Thymus (tissue), 11 donors: ENCODE measurements at regions not wholly inside any gene's neighbourhood (a gene's known extent, or its start where the extent isn't known, plus 50 kb on each side); places are given as distances from the start of the nearest gene placed in this dataset.

Experiments
- DNase-seq, 9 donors: peaks; one replicate each; pipeline ENCODE4 v3.0.0-alpha.2; 2013; ENCODE audit warnings: low spot score in 9 of 9, low read depth in 6 of 9, missing footprints in 1 of 9
- H3K27ac ChIP-seq, 2 donors: one replicate each; pipeline ENCODE4 v1.5.1; 2013; ENCODE audit warnings: control low read depth in 1 of 2, low read depth in 1 of 2, low read length in 1 of 2, mild to moderate bottlenecking in 1 of 2, moderate library complexity in 1 of 2
- H3K27me3 ChIP-seq, 2 donors: one replicate each; pipeline ENCODE4 v1.5.1; 2013; ENCODE audit warnings: low read length in 1 of 2; ENCODE audit not compliant: control insufficient read depth in 2 of 2, insufficient read depth in 1 of 2
- H3K36me3 ChIP-seq, 2 donors: one replicate each; pipeline ENCODE4 v1.5.1; 2013; ENCODE audit warnings: low read length in 1 of 2, mild to moderate bottlenecking in 1 of 2, moderate library complexity in 1 of 2; ENCODE audit not compliant: control insufficient read depth in 2 of 2, insufficient read depth in 2 of 2
- H3K4me1 ChIP-seq, 2 donors: one replicate each; pipeline ENCODE4 v1.5.1; 2013; ENCODE audit warnings: low read length in 2 of 2; ENCODE audit not compliant: control insufficient read depth in 2 of 2, insufficient read depth in 2 of 2
- H3K4me3 ChIP-seq, 2 donors: one replicate each; pipeline ENCODE4 v1.5.1; 2013; ENCODE audit warnings: low read length in 2 of 2, control low read depth in 1 of 2, mild to moderate bottlenecking in 1 of 2
- H3K9me3 ChIP-seq, 2 donors: one replicate each; pipeline ENCODE4 v1.5.1; 2013; ENCODE audit warnings: low read length in 1 of 2, mild to moderate bottlenecking in 1 of 2; ENCODE audit not compliant: control insufficient read depth in 2 of 2, insufficient read depth in 1 of 2
- WGBS: extraction: QIAGEN DNeasy Blood & Tissue Kit; methylation state at CpG from one replicate; pipeline ENCODE4 v1.1.7; 2013; 5-methylcytosine and 5-hydroxymethylcytosine counted together
- donor health status: healthy.

- H3K4me1 ChIP-seq, result peaks cover 13 to 18% of the 10 kb centered on the region in 2 donors
- H3K27ac ChIP-seq, result no peak overlapping the region
- H3K36me3 ChIP-seq, result no peaks in the 10 kb centered on the region
- H3K27me3 ChIP-seq, result no peaks in the 10 kb centered on the region
- WGBS, result 75% methylated on average over 5 of the region's 5 CpGs
- H3K9me3 ChIP-seq, result peaks cover 0 to 3% of the 10 kb centered on the region in 2 donors
- no peak for DNase-seq
- no peak overlapping the region for H3K4me3 ChIP-seq
These were observed 165.4 kb upstream of the SLC1A4 start for GRCh38 chr2:64823794-64824193.

GRCh38 chr2:64825831-64826491 is 163.2 kb upstream of the SLC1A4 start:
- H3K9me3 ChIP-seq, result peaks cover 0 to 3% of the 10 kb centered on the region in 2 donors
- H3K4me3 ChIP-seq, result no peak overlapping the region
- WGBS, result 96% methylated on average over 4 of the region's 4 CpGs
- no peak for DNase-seq
- H3K27ac ChIP-seq, result no peak overlapping the region
- peaks cover 0 to under 1% of the 10 kb centered on the region in 2 donors for H3K4me1 ChIP-seq
- no peaks in the 10 kb centered on the region for H3K36me3 ChIP-seq
- H3K27me3 ChIP-seq, result no peaks in the 10 kb centered on the region

GRCh38 chr2:64826703-64827102 is 162.5 kb upstream of the SLC1A4 start:
- Histone ChIP-seq H3K27ac (no peak overlapping the region), H3K36me3 (no peaks in the 10 kb centered on the region), H3K4me3 (no peak overlapping the region), H3K4me1 (peaks cover 4 to 7% of the 10 kb centered on the region in 2 donors), H3K27me3 (no peaks in the 10 kb centered on the region), H3K9me3 (peaks cover 0 to 3% of the 10 kb centered on the region in 2 donors)
- 97% methylated on average over 2 of the region's 2 CpGs for WGBS
- no peak for DNase-seq

- WGBS, result 98% methylated on average over 1 of the region's 1 CpG
- no peak for DNase-seq
- Histone ChIP-seq H3K4me3 (no peak overlapping the region), H3K4me1 (peaks cover 4 to 10% of the 10 kb centered on the region in 2 donors), H3K27me3 (no peaks in the 10 kb centered on the region), H3K36me3 (no peaks in the 10 kb centered on the region), H3K9me3 (peaks cover 0 to 3% of the 10 kb centered on the region in 2 donors), H3K27ac (no peak overlapping the region)
These were observed 160.9 kb upstream of the SLC1A4 start for GRCh38 chr2:64828261-64828660.

GRCh38 chr2:64829525-64829924 is 159.7 kb upstream of the SLC1A4 start:
- WGBS, result over 99% methylated on average over 6 of the region's 6 CpGs
- Histone ChIP-seq H3K27ac (no peak overlapping the region), H3K4me3 (no peak overlapping the region), H3K36me3 (no peaks in the 10 kb centered on the region), H3K4me1 (peaks cover 4 to 10% of the 10 kb centered on the region in 2 donors), H3K27me3 (no peaks in the 10 kb centered on the region), H3K9me3 (peaks cover 0 to 3% of the 10 kb centered on the region in 2 donors)
- no peak for DNase-seq

GRCh38 chr2:64831134-64831976 is 157.8 kb upstream of the SLC1A4 start:
- H3K4me3 ChIP-seq, result no peak overlapping the region
- H3K36me3 ChIP-seq, result no peaks in the 10 kb centered on the region
- DNase-seq, result peak; percentile 37 to 88 (median 70)
- no peak overlapping the region for H3K27ac ChIP-seq
- H3K4me1 ChIP-seq, result peaks cover 4 to 10% of the 10 kb centered on the region in 2 donors
- peaks cover 0 to 3% of the 10 kb centered on the region in 2 donors for H3K9me3 ChIP-seq
- no peaks in the 10 kb centered on the region for H3K27me3 ChIP-seq
- 63% methylated on average over 20 of the region's 20 CpGs for WGBS

- 91% methylated on average over 6 of the region's 6 CpGs for WGBS
- no peak overlapping the region for H3K27ac ChIP-seq
- H3K4me1 ChIP-seq, result peaks cover 4 to 11% of the 10 kb centered on the region in 2 donors
- no peaks in the 10 kb centered on the region for H3K36me3 ChIP-seq
- H3K9me3 ChIP-seq, result peaks cover 0 to 3% of the 10 kb centered on the region in 2 donors
- H3K4me3 ChIP-seq, result no peak overlapping the region
- no peak for DNase-seq
- no peaks in the 10 kb centered on the region for H3K27me3 ChIP-seq
These were observed 157.2 kb upstream of the SLC1A4 start for GRCh38 chr2:64831977-64832328.

- Histone ChIP-seq H3K4me1 (peaks cover 4 to 17% of the 10 kb centered on the region in 2 donors), H3K27ac (no peak overlapping the region), H3K27me3 (no peaks in the 10 kb centered on the region), H3K9me3 (peaks cover 0 to 3% of the 10 kb centered on the region in 2 donors), H3K4me3 (no peak overlapping the region), H3K36me3 (no peaks in the 10 kb centered on the region)
- WGBS, result 58% methylated on average over 1 of the region's 1 CpG
- no peak for DNase-seq
These were observed 156.3 kb upstream of the SLC1A4 start for GRCh38 chr2:64832936-64833335.

GRCh38 chr2:64836566-64836965 is 152.6 kb upstream of the SLC1A4 start:
- Histone ChIP-seq H3K9me3 (no peaks in the 10 kb centered on the region), H3K27ac (no peak overlapping the region), H3K27me3 (no peaks in the 10 kb centered on the region), H3K4me1 (peaks cover 0 to 36% of the 10 kb centered on the region in 2 donors), H3K36me3 (no peaks in the 10 kb centered on the region), H3K4me3 (no peak overlapping the region)
- WGBS, result 75% methylated on average over 5 of the region's 5 CpGs
- no peak for DNase-seq
